ENCODE measurements at regions not wholly inside any gene's neighbourhood (a gene's known extent, or its start where the extent isn't known, plus 50 kb on each side); places are given as distances from the start of the nearest gene placed in this dataset.

GRCh38 chr16:73199214-73199613 lies 151.3 kb upstream of the ZFHX3 start:
- TF ChIP-seq POLR2A (IDR thresholded peaks at IDR 0.05; ENCODE audit: low read depth, low read length) (no peak), POLR2AphosphoS5 (IDR thresholded peaks at IDR 0.05; ENCODE audit: low read depth, low read length) (no peak)
